ENCODE measurements at regions not wholly inside any gene's neighbourhood (a gene's known extent, or its start where the extent isn't known, plus 50 kb on each side); places are given as distances from the start of the nearest gene placed in this dataset.

DNA sequence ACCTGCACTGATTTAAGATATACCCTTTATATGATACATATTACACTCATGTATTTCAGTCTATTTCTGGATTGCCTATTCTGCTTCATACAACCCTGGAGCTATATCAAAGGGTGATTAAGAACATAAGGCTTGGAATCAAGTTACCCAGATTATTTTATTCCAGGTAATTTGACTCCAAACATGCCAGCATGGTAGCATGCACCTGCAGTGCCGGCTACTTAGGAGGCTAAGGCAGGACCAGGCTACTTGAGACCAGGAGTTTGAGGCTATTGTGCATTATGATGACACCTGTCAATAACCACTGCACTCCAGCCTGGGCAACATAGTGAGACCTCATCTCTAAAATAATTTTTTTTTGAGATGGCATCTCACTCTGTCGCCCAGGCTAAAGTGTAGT, 50.4 kb upstream of the NEO1 start:
- no peak for DNase-seq (ENCODE audit: low spot score)

DNA sequence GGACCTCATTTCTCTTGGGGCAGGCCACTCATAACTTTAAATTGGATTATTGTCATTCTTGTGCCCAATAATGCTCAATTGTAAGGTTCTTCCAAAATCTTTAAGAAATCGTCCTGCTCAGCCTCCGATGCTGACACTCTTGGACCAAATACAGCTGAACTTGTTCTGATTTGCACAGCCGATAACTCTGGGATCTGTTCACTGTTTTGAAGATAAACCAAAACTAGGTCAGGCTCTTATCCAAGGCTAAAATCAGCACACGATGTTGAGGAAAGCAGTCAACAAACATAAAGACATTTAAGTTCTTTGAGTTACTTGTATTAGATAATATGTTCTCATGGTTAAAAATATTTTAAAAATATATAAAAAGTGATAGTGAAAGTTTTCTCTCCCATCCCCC, 52.0 kb upstream of the NEO1 start:
- DNase-seq (ENCODE audit: low spot score), result no peak

DNA sequence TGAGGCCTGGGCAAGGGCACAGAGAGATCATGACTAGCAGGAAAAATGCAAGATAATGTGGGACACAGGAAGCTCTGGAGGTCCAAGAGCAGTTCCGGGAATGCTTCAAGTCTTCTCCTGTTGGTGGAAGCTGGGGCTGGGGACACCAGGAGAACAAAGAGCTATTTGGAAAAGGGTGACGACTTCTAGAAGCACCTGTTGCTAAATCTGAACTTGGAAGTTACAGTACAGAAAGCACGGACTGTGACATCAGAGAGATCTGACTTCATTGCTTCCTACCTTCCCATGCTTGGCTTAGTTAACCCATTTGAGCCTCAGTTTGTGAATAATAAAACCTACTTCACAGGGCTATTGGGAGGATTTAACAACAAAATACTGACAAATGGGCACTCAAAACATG, 52.7 kb upstream of the NEO1 start:
- DNase-seq (ENCODE audit: low spot score), result no peak

DNA sequence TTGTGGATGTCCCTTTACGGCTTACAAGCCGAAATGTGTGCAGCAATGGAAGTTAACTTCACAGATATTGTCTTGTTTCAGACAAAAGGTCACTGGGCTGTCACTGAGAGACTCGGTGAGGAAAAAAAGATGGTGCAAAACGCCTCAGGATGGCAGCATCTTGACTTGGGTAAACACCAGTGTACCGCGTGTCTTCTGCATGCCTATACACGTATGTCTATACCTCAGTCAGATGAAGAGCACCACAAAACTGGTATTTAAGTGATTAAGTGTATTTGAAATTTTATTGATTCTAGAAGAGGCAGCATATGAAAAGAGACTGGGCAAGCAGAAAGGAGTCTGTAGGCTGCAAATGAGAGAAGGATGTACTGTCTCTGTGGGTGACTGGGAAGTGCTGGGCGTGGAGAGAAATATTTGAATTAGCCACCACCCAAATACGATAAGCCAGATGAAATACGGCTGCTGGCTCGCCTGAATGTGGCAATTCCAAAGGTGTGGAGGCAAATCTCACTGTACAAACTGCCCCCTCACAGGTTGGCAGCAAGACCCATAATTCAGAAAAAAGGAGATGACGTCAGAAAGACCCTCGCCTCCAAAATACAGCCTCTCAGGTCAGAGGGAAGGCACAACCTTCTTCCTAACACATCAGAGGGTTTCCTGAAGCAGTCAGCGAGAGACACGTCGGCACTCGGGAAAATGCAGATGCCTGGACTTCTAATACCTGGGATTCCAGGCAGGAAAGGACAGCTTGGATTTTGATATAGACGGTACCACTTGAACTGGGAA, 53.4 kb upstream of the NEO1 start:
- no peak for DNase-seq (ENCODE audit: low spot score)

DNA sequence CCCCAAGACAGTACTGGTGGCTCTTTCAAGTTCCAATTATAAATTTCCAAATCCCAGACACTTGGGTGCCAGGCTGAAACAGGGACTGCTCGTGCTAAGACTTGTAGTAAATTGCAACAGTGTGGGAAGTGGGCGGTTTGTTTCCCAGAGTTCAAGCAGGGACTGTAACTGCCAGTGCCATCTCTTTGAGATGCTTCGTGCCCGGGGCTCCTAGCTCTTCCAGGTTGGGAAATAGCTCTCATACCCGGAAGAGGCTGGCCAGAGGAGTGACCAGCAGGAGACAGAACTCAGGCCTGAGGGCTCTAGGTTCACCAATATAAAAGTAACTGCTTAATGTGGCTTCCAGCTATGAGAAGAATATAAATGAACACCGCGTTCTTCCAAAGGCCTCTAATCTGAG, 54.0 kb upstream of the NEO1 start:
- no peak for DNase-seq (ENCODE audit: low spot score)

DNA sequence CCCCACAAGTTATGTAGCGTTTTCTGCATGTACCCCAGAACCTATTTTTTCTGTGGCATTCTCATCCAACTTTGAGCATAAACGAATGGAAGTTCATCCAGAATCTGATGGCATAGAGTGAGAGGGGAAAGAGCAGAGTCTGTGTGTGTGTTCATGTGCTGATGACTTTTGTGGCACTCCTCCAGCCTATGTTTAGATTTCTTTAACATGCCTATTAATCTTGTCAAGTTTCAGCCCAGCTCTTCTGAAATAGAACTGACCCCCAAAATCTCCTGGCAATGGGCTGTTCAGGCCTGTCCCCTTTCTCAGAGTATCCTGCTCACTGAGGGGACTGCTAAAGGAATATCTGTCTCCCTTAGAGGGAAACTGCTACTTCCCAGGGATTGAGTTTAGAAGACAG, 56.4 kb upstream of the NEO1 start:
- DNase-seq (ENCODE audit: low spot score), result no peak

DNA sequence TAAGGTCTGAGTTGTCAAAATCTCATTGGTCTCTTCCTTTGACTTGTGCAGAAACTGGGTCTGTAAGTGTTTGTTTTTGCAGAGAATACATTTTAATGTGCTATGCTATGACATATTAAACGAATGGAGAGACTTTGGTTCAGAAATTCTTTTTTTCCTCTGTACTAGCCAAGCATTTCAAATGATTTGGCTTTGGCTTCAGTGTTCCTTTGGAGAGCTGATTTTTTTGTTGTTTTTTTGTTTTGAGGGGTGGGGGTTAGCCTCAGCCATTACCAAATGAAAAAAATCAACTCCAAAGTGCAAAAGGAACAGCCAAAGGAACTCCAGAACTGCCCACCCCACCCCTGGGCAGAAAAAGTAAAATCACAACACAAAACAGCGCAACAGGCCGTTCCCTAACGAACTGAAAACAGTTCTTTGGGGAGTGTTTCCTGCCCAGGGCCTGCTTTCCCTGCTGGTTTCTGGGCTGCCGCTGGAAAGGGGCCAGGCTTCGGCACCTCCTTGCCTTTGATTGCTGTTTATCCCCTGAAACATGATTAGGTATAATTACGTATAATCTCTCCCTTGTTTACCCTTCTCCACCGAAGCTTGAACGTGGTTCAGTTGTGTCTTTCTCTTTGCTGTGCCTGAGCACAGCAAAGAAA, 57.6 kb upstream of the NEO1 start:
- DNase-seq (ENCODE audit: low spot score), result no peak

DNA sequence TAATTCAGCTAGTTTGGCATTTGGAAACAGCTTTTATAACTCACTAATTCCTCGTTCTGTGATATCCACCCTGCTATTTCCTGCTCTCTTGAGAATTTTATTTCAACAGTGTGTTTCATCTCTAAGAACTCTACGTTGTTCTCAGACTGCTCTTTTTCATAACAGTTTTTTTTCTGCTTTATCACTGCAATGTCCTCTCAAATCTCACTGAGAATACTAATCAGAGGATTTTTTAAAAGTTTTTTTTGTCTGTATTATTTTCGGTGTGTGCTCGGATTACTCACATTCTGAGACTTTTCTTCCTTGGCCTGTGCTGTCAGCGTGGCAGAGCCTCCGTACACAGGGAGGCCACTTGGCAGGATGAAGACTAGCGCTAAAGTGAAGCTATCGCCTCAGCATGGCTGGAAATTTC, 59.4 kb upstream of the NEO1 start:
- no peak for DNase-seq (ENCODE audit: low spot score)

DNA sequence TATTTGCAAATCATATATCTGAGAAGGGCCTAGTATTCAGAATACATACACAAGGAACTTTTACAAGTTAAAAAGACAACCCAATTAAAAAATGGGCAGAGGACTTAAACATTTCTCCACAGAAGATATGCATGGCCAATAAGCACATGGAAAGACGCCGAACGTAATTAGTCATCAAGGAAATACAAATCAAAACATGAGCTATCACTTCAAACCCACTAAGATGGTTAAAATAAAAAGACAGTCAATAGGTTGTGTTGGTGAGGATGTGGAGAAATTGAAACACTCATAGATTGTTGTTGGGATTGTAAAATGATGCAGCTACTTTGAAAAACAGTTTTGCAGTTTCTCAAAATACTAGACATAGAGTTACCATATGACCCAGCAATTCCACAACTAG, 61.2 kb upstream of the NEO1 start:
- no peak for DNase-seq (ENCODE audit: low spot score)

DNA sequence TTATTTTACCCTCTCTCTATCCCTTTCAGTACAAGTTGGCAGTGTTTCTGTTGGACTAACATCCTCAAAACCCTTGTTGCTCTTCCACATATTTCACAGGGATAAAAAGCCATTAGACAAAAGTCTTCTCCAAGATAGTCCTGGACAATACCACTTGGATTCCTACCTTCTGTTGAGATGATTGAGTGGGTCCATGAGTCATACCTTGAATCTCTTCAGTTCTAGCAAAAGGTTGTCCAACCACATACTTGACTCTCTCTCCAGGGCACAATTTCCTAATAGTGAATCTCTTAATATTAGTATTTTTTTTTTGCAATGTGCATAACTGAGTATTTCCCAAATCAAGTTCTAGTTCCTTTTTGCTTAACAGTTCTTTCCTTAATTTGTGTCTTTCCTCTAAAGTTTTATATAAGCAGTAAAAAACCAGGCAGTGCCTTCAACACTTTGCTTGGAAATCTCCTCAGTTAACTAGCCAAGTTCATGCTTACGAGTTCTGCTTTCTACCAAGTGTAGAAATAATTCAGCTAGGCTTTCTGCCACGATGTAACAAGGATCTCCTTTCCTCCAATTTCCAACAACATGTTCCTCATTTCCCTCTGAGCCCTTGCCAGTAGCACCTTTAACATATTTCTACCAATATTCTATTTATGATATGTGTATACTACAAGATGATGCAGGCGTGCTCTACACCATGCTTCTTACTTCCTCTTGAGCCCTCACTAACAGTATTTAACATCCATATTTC, 68.3 kb upstream of the NEO1 start:
- DNase-seq (ENCODE audit: low spot score), result no peak

DNA sequence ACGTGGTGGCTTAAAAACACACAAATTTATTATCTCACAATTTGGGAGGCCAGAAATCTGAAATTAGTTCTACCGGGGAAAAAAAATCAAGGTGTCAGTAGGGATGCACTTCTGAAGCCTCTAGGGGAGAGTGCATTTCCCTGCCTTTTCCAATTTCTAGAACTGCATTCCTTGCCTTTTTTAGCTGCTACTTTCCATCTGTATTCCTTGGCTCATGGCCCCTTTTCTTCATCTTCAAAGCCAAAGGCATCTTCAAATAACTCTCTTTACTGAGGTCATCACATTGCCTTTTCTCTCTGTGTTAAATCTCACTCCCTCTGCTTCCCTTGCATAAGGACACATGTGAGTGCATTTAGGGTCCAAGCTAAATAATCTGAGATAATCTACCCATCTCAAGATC, 69.5 kb upstream of the NEO1 start:
- DNase-seq (ENCODE audit: low spot score), result no peak

DNA sequence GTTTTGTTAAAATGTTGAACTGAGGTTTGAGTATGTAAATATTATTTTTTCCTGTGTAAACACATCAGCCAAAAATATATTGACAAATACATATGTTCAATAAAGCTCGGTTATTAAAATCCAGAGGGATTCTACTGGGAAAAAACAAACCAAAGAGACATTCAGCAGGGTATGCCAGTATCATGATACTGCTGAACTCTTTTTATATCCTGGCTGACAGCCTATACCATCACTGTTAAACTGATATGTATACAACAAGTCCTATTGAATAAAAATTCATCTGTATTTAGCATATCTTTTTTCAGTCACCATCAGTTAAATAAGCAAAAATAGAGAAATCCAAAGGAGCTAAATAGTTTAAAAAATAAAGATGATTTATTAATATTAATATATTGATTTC, 71.6 kb upstream of the NEO1 start:
- DNase-seq (ENCODE audit: low spot score), result no peak

DNA sequence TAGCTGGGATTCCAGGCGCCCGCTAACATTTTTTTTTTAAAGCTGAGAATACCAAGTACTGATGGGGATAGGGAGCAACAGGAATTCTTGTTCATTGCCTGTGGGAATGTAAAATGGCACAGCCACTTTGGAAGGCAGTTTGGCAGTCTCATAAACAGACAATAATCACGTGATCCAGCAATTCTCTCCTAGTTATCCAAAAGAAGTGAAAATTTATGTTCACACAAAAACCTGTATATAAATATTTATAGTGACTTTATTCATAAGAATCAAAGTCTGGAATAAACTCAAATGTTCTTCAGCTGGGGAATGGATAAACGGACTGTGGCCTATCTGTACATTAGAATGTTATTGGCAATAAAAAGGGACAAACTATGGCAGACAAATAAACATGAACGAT, 72.5 kb upstream of the NEO1 start:
- no peak for DNase-seq (ENCODE audit: low spot score)

DNA sequence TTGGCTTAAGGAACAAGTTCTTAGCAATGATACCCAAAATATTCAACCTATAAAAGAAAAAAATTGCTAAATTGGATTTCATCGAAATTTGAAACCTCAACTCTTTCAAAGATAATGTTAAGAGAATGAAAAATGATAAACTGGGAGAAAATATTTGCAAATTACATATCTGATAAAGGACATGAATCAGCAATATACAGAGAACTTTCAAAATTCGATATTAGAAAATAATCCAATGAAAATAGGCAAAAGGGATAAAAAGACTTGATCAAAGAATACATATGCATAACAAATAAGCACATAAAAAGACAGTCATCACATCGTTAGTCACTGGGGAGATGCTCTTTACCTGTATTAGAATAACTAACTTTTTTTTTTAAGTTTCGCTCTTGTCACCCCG, 73.0 kb upstream of the NEO1 start:
- DNase-seq (ENCODE audit: low spot score), result no peak

DNA sequence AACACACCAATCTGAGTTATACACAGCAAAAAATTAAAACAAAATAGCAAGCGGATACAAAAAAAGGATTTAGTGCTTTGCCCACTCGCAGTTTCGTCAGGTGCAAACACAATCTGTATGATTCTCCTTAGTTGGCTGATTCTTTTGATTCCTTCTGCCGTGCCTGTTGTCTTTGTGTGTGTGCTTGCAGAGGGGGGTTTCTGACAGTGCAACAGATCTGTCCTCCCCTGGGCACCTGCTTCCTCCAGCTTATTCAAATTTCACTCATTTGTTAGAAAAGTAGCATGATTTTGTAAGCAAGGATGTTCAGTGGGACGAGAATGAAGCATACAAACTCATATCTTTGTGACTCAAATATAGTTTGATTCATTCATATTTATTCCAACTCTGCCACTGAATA, 74.0 kb upstream of the NEO1 start:
- no peak for DNase-seq (ENCODE audit: low spot score)

DNA sequence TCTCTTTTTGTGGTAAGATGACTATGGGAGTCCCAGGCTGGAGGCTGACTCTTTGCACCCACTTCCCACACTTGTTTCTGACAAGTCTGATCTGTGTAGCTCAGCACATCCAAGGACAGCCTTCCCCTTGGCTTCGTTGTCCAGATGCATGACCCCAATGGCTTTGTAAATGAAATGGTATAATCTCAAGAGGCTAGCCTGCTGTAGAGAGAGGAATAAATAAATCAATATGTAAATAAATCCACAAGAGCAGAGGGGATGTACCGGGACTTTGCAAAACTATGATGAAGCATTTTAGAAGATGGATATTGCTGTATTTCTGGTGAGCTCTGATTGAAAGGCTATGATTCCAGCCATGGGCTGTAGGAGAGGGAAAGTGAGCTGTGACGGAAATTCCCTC, 79.9 kb upstream of the NEO1 start:
- no peak for DNase-seq (ENCODE audit: low spot score)

DNA sequence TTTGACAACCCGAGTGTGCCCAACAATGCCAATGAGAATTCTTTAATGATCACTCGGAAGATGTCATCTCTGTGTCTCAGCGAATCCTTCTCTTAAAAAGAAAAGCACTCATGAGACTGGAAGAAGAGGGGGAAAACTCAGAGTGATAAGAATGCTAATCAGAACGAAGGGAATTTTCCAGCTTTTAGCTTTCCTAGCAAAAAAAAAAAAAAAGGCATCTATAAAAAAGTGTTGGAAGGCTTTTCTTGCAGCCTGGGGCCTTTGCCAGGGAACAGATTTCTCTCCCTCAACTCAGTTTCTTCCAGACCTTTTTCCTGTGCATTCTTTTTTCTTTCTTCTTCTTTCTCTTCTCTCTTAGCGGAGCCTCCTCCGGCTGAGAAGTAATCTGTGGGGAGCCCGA, 80.5 kb upstream of the NEO1 start:
- no peak for DNase-seq (ENCODE audit: low spot score)

DNA sequence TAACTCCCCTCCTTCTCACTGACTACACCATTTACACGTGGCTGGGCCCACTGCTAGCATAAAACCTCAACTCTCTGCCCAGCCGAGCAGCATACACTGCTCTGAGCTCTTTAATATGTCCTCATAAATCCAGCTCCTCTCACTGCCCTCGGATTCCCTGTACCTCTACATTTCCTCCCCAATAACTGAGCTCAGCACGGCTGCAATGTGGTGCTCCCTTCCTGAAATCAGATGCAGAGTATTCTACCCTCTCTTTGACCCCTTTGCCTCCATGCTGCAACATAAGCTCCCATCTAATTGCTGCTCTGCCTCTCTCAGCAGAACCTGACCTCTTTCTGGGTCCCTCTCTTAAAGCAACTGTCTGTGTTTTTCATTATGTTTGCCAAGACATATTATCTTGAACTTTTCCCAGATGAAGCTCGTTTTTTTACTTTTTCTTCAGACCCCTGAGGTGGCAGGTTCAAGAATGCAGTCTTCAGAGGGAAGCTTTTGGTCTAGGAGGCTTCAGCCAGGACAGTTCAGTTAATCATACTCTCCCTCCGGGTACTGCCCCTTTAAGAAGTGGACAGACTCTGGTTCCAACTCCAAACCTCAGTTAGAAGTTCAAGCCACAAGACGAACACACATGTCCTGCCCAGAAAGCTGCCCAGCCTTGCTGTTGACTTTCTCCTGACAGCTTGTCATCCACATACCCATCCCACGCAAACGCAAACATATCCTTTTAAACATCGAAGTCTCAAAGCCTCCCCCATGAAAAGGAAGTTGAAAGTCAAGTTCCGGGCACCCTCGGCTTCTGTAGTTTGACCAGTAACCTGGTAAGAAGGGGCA, 81.1 kb upstream of the NEO1 start:
- peak; percentile 16 for DNase-seq (ENCODE audit: low spot score)

DNA sequence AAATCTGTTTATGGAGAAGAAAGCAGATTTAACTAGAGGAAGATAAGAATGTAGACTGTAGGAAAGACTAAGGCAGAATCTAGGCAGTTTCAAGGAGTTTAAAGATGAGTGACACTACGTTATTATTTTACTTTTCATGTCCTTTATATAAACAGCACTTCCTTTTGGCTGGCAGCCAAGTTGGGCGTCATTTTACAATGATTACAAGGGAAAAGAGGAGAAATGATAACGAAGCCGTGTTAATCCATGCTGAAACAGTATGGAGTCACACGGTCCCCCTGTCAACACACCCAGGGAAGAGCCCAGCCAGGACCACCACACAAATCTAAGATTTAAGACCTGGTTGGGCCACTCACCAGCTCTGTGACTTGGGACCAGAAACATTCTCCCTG, 83.7 kb upstream of the NEO1 start:
- no peak for DNase-seq (ENCODE audit: low spot score)

DNA sequence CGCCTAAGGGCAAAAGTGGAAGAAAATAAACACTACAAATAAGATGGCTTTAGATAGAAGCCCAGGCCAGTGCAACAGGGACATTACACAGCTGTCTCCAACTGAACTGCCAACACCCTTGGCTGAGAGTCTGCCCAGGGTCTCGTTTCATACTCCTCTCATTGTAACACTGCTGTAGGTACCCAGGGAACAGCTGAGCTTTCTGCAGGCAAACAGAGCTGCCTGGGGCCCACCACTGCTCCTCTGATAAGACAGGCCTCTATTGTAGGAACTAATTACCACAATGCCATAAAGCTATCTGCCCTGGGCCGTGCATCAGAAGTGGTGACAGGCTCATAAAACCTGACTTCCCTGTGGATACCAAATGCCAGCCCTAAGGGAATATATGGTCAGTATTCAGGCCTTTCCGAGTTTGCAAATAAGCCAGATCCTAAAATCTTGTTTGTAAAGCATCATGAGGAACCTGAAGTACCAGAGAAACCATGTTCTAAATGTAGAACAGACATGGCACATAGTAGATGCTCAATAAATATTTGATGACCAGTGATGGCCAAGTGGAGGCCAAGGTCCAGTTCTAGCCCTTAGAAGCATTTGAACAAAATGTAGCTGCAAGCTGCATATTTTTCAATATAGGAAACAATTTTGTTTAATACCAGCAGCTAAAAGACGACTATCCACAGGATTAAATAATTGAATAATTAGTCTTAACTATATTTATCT, 84.3 kb upstream of the NEO1 start:
- no peak for DNase-seq (ENCODE audit: low spot score)

DNA sequence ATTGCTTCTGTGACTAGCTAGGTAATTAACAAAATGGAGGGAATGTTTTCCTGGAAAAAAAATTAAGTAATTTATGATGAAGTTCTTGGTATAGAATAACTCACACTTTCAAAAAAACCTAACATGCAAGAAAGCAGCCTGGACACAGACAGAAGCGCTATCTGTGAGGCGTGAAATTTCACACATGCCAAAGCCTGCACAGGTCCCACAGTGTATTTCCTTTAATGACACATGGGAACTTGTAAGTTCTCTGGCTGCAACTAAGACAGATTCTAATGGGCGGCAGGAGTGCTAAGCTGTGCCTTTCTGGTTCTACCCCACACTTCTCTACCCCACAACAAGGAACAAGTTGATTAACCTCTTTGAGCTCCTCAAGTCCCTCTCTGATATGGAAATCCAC, 84.9 kb upstream of the NEO1 start:
- DNase-seq (ENCODE audit: low spot score), result no peak

DNA sequence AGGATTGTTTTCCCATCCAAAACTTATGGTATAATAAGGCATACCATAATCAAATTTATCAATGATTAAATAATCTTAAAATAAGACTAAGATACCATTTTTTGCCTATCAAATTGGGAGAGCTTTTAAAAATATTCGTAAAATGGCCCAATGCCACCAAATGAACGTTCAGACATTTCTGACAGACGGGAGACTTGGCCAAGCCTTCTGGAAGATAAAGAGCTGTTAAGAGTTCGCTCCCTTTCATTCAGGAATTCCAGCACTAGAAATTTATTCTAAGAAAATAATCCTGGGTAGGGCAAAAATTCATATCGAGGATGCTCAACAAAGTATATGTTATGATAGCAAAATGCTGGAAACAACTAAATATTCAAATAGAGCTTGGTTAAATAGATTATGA, 85.6 kb upstream of the NEO1 start:
- no peak for DNase-seq (ENCODE audit: low spot score)

Measured in hepatic stellate cell (primary cell).